GM10248 (cell line): ENCODE measurements at regions not wholly inside any gene's neighbourhood (a gene's known extent, or its start where the extent isn't known, plus 50 kb on each side); places are given as distances from the start of the nearest gene placed in this dataset.

Experiments used
- CTCF ChIA-PET: fragments of 300-600 bp; sonication (Branson Sonifier 250); formaldehyde crosslinking; extraction: SDS; loops from one replicate; lab custom pipeline; 2021; ENCODE audit warnings: antibody characterized with exemption; lab: Yijun Ruan, JAX
- POLR2A ChIA-PET: fragments of 350-650 bp; sonication (Branson Sonifier 250); formaldehyde crosslinking; extraction: SDS; loops from one replicate; lab custom pipeline; 2020; ENCODE audit warnings: antibody characterized with exemption; lab: Yijun Ruan, JAX
- DNase-seq: peaks from one replicate; pipeline ENCODE4 v3.0.0; 2012; ENCODE audit errors: extremely low spot score
- TF ChIP-seq, protein P1 (sequence below): IDR thresholded peaks from 2 replicates; pipeline ENCODE4 v1.5.1; 2012; ENCODE audit warnings: mild to moderate bottlenecking, low read depth; ENCODE audit errors: extremely low read depth, missing control alignments, control extremely low read depth

DNA sequence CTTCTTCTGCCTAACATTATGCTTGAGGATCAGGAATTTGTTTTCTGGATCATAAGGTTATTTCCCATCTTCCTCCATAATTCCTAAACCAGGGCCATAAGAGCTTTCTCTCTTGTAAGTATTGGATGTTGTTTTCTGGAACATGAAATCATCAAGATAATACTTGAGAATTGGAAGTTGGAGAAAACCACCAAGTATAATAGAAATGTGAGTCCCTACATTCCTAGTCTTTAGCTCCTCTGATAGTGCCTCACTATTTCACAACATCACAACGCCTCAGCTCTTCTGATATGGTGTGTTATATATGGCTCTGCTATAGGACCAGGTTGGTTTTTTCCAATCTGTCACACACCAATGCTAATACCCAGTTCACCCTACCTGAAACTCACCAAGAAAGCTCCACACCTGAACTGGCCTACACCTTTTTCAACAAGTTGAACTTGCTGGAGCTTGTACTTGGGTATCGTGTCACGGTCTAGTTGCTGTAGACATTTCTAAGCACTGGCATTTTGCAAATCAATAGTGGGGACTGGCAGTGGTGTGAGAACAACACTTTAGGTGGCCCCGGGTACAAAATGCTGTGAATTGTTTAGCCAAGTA, 141.1 kb downstream of the ACTBL2 start:
- no peak for DNase-seq
- CTCF ChIA-PET, result interaction anchor here (1.2 to 2.2 kb wide), 6 partner anchors 8 to 44 kb away, joined by 3 to 8 read pairs (median 4); no protein-coding TSS in a partner anchor

DNA sequence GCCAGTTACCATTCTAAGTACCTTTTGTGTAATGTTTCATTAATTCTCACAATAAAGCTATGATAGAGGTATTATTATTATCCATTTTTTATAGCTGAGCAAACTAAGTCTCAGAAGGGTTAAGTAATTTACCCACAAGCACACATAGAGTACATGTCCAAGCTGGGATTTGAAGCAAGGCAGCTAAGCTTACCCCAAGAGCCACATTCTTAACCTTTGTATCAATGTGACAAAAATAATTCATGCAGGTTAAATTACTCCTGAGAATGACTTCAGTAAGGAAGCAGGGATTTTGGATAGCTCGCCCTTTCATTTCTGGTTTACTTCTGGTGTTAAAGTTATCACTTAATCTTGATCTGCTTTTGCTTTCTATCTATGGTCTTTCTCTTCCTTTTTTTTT, 141.9 kb downstream of the ACTBL2 start:
- TF ChIP-seq, protein P1, sequence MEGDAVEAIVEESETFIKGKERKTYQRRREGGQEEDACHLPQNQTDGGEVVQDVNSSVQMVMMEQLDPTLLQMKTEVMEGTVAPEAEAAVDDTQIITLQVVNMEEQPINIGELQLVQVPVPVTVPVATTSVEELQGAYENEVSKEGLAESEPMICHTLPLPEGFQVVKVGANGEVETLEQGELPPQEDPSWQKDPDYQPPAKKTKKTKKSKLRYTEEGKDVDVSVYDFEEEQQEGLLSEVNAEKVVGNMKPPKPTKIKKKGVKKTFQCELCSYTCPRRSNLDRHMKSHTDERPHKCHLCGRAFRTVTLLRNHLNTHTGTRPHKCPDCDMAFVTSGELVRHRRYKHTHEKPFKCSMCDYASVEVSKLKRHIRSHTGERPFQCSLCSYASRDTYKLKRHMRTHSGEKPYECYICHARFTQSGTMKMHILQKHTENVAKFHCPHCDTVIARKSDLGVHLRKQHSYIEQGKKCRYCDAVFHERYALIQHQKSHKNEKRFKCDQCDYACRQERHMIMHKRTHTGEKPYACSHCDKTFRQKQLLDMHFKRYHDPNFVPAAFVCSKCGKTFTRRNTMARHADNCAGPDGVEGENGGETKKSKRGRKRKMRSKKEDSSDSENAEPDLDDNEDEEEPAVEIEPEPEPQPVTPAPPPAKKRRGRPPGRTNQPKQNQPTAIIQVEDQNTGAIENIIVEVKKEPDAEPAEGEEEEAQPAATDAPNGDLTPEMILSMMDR, result no peak
- no peak for DNase-seq
- ChIA-PET POLR2A (no interaction called here), CTCF (interaction anchor here (1.0 to 2.2 kb wide), 6 partner anchors 10 to 43 kb away, joined by 3 to 8 read pairs (median 4); no protein-coding TSS in a partner anchor)

More for the DNA sequence above, 141.1 kb downstream of the ACTBL2 start:
- POLR2A ChIA-PET, result no interaction called here
- TF ChIP-seq, protein P1, result no peak

DNA sequence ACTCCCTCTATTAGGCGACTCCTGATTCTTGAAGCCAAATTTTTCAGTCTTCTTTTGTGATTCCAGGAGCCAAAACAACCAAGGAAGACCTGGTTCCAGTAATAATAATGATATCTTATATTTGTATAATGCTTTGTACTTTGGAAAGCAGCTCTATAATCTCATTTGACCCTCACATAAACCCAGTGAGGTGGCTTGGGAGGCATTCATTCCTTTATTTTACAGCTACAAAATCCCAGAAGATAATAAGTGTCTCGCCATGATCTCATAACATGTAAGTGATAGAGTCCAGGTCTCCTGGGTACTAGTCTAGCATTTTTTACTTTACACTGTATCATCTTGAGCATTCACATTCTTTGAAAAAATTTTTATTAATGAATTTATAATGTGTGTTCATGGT, 143.1 kb downstream of the ACTBL2 start:
- POLR2A ChIA-PET, result interaction anchor here (0.6 kb wide), 1 partner anchor 1013 kb away, joined by 3 read pairs; no protein-coding TSS in a partner anchor
- CTCF ChIA-PET, result interaction anchor here (1.4 to 1.9 kb wide), 4 partner anchors 10 to 40 kb away, joined by 4 to 8 read pairs (median 6); no protein-coding TSS in a partner anchor
- TF ChIP-seq, protein P1, result no peak
- no peak for DNase-seq

DNA sequence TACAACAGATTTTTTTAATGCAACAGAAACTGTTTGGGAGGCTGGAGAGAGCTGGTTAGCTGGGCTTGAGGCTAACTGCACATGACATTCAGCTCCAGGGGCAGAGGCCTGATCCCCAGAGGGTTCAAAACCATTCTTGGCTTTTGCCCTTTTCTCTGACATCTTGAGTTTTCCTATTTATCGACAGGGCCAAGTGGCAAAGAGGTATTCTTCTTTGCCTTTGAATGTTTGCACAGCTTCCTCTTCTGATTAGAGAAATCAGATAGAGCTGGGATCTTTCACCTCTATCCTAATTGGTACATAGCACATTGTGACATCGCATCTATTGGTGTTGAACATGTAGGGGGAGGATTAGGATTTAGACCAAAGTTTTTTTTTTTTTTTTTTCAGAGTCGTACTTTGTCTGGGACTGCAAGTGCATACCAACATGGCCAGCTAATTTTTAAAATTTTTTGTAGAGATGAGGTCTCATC, 143.7 kb downstream of the ACTBL2 start:
- DNase-seq, result no peak
- POLR2A ChIA-PET, result interaction anchor here (0.6 kb wide), 1 partner anchor 1012 kb away, joined by 3 read pairs; no protein-coding TSS in a partner anchor
- TF ChIP-seq, protein P1, result no peak
- CTCF ChIA-PET, result interaction anchor here (0.7 to 1.9 kb wide), 8 partner anchors 9 to 110 kb away, joined by 3 to 7 read pairs (median 5); no protein-coding TSS in a partner anchor

DNA sequence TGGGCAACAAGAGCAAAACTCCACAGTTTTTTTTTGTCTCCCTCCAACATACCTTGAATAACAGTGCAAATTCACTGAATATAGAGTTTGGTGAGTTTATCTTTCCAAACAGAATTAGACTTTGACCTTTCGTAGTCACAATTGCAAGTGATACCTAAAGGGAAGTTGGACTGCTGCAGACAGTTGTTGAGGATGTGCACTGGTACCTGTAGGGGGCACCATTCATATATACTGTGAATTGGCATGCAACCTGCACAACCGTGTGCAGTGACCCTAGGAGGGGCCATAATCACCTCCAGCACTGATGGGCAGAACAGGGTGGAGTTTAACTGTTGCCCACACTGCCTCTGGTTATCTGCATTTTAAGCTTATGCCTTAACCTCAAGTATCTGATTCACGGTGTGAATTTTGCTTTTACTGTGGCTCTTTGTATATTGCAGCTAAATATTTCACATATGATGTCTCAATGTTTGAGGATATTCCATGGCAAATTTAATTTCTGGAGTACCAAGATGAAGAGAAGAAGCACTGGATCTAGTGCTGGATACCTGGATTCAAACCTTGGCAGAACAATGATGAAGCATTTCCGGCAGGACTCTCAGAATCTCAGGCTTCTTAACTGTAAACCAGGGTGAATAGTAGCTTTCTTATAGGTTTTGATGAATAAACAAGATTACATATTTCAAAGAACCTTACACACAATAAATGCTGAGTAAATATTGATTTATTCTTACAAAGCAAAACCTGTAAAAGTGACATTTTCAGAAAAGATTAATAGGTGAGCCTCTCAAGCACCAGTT, 144.3 kb downstream of the ACTBL2 start:
- ChIA-PET CTCF (interaction anchor here (0.7 to 1.9 kb wide), 9 partner anchors 8 to 110 kb away, joined by 3 to 7 read pairs (median 4); no protein-coding TSS in a partner anchor), POLR2A (no interaction called here)
- TF ChIP-seq, protein P1, result peak; percentile 40
- peak; percentile 19 for DNase-seq

DNA sequence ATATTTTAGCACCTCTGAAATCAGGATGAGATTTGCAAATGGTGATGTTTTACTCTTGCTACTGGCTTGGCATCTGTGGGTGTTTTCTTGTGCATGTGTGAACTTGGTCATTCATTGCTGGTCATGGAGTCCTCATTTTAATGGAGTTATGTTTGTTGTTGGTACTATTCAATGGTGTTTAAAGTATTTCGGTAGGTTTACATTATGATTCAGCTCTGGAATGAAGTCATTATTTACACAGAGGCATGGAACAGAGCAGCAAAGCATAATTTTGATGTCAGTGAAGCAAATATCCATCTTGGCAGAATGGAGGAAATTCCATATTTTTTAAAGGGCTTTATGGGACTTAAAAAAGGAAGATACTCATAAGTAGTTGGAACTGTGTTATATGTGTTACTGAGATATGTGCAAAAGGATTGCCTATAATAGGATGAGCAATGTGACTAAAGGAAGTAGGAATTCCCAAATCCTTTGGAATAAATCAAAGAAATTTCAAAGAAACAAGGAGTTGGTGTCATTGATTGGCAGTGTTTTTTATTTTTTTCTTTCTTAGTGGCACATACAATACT, 147.4 kb downstream of the ACTBL2 start:
- ChIA-PET POLR2A (no interaction called here), CTCF (no interaction called here)

More for the DNA sequence above, 147.4 kb downstream of the ACTBL2 start:
- TF ChIP-seq, protein P1, result no peak
- no peak for DNase-seq
